GM23248 (cell line): ENCODE measurements at regions not wholly inside any gene's neighbourhood (a gene's known extent, or its start where the extent isn't known, plus 50 kb on each side); places are given as distances from the start of the nearest gene placed in this dataset.

ENCODE experiments used
- DNase-seq: peaks from one replicate; pipeline ENCODE4 v3.0.0-alpha.2; 2015
- H2AFZ ChIP-seq: fragments of 200-600 bp; sonication (generic); 2 replicates; pipeline ENCODE4 v1.6.1; 2016; ENCODE audit warnings: antibody characterized with exemption
- H3F3A ChIP-seq: fragments of 200-600 bp; sonication (generic); 2 replicates; pipeline ENCODE4 v1.6.1; 2016; ENCODE audit warnings: mild to moderate bottlenecking, antibody characterized with exemption, mixed run types; ENCODE audit not compliant: insufficient read depth
- H3K27ac ChIP-seq: fragments of 200-600 bp; sonication (generic); 2 replicates; pipeline ENCODE4 v1.5.1; 2016; ENCODE audit warnings: mild to moderate bottlenecking
- H3K27me3 ChIP-seq: fragments of 200-600 bp; sonication (generic); replicated peaks from 2 replicates; pipeline ENCODE4 v1.6.1; 2016; ENCODE audit warnings: mild to moderate bottlenecking; ENCODE audit not compliant: insufficient read depth
- H3K36me3 ChIP-seq: fragments of 200-600 bp; sonication (generic); 2 replicates; pipeline ENCODE4 v1.6.1; 2016; ENCODE audit warnings: low read depth, mild to moderate bottlenecking
- H3K4me1 ChIP-seq: fragments of 200-600 bp; sonication (generic); 2 replicates; pipeline ENCODE4 v1.6.1; 2016; ENCODE audit warnings: mild to moderate bottlenecking; ENCODE audit not compliant: insufficient read depth
- H3K4me2 ChIP-seq: fragments of 200-600 bp; sonication (generic); one replicate; pipeline ENCODE4 v1.6.1; 2016; ENCODE audit warnings: mild to moderate bottlenecking; ENCODE audit not compliant: unreplicated experiment
- H3K4me3 ChIP-seq: fragments of 200-600 bp; sonication (generic); 2 replicates; pipeline ENCODE4 v1.5.1; 2016; ENCODE audit warnings: mild to moderate bottlenecking
- H3K79me2 ChIP-seq: fragments of 200-600 bp; sonication (generic); 2 replicates; pipeline ENCODE4 v1.6.1; 2016; ENCODE audit warnings: mild to moderate bottlenecking; ENCODE audit not compliant: insufficient read depth
- H3K9ac ChIP-seq: fragments of 200-600 bp; sonication (generic); 2 replicates; pipeline ENCODE4 v1.6.1; 2016; ENCODE audit warnings: mild to moderate bottlenecking
- H3K9me2 ChIP-seq: fragments of 200-600 bp; sonication (generic); 2 replicates; pipeline ENCODE4 v1.6.1; 2016; ENCODE audit warnings: mixed run types, mild to moderate bottlenecking, moderate library complexity; ENCODE audit not compliant: insufficient read depth
- H3K9me3 ChIP-seq: fragments of 200-600 bp; sonication (generic); one replicate; pipeline ENCODE4 v1.6.1; 2017; ENCODE audit warnings: low read depth
- H4K20me1 ChIP-seq: fragments of 200-600 bp; sonication (generic); 2 replicates; pipeline ENCODE4 v1.6.0; 2016; ENCODE audit not compliant: insufficient read depth
- EZH2 ChIP-seq: fragments of 200-600 bp; sonication (generic); IDR thresholded peaks from 2 replicates; pipeline ENCODE4 v1.6.1; 2018; ENCODE audit warnings: antibody characterized with exemption, mild to moderate bottlenecking; ENCODE audit not compliant: insufficient read depth, poor library complexity, severe bottlenecking
- EZH2phosphoT487 ChIP-seq: fragments of 200-600 bp; sonication (generic); IDR thresholded peaks from 2 replicates; pipeline ENCODE4 v1.6.1; 2018; ENCODE audit warnings: antibody characterized with exemption, moderate library complexity, mild to moderate bottlenecking, low read depth; ENCODE audit not compliant: insufficient read depth
- WGBS, 2 experiments: methylation state at CpG; one replicate each; pipeline ENCODE4 v1.1.6; 2015 to 2017; ENCODE audit warnings: low lambda C conversion rate in 2 of 2, low coverage in 1 of 2; ENCODE audit errors: missing lambda C conversion rate in 2 of 2; 5-methylcytosine and 5-hydroxymethylcytosine counted together
- in situ Hi-C: fragments of 300-500 bp; cut with MboI; formaldehyde crosslinking; loops from 2 replicates; pipeline ENCODE4 v1.15.0; 2020

- H3K9me3 ChIP-seq, result no peaks in the 10 kb centered on the region
- H2AFZ ChIP-seq, result no peak overlapping the region
- no peak overlapping the region for H3K9ac ChIP-seq
- in situ Hi-C loops, result no loop called here
- no peak overlapping the region for H3K4me2 ChIP-seq
- no peaks in the 10 kb centered on the region for H3K27me3 ChIP-seq
- H3K27ac ChIP-seq, result no peak overlapping the region
- no peaks in the 10 kb centered on the region for H3F3A ChIP-seq
- no peak for DNase-seq
- no peaks in the 10 kb centered on the region for H3K4me1 ChIP-seq
- H3K79me2 ChIP-seq, result no peaks in the 10 kb centered on the region
- no peaks in the 10 kb centered on the region for H3K9me2 ChIP-seq
- H3K4me3 ChIP-seq, result no peak overlapping the region
- H3K36me3 ChIP-seq, result no peaks in the 10 kb centered on the region
- no peak for TF ChIP-seq EZH2
- TF ChIP-seq EZH2phosphoT487, result no peak
- WGBS, 2 experiments, result 38 to 44% methylated on average over 2 of the region's 2 CpGs
- no peaks in the 10 kb centered on the region for H4K20me1 ChIP-seq
Measured at GRCh38 chr16:79503511-79503910, 97.0 kb downstream of the MAF start.

- no peaks in the 10 kb centered on the region for H3K9me2 ChIP-seq
- no peak overlapping the region for H3K4me2 ChIP-seq
- no peak overlapping the region for H2AFZ ChIP-seq
- in situ Hi-C loops, result no loop called here
- no peak for TF ChIP-seq EZH2
- TF ChIP-seq EZH2phosphoT487, result no peak
- no peaks in the 10 kb centered on the region for H3K79me2 ChIP-seq
- H3F3A ChIP-seq, result no peaks in the 10 kb centered on the region
- 56 to 65% methylated on average over 4 of the region's 4 CpGs for WGBS, 2 experiments
- H3K9me3 ChIP-seq, result no peaks in the 10 kb centered on the region
- H3K27ac ChIP-seq, result no peak overlapping the region
- no peak for DNase-seq
- H3K36me3 ChIP-seq, result no peaks in the 10 kb centered on the region
- no peak overlapping the region for H3K4me3 ChIP-seq
- H4K20me1 ChIP-seq, result no peaks in the 10 kb centered on the region
- no peak overlapping the region for H3K9ac ChIP-seq
- H3K4me1 ChIP-seq, result no peaks in the 10 kb centered on the region
- H3K27me3 ChIP-seq, result no peaks in the 10 kb centered on the region
Measured at GRCh38 chr16:79501446-79501845, 99.1 kb downstream of the MAF start.

GRCh38 chr16:79500866-79501265 lies 99.7 kb downstream of the MAF start:
- Histone ChIP-seq H3K36me3 (no peaks in the 10 kb centered on the region), H3K9me3 (no peaks in the 10 kb centered on the region), H3K79me2 (no peaks in the 10 kb centered on the region), H2AFZ (no peak overlapping the region), H3K27me3 (no peaks in the 10 kb centered on the region), H3K4me3 (no peak overlapping the region), H3K4me2 (no peak overlapping the region), H3K9me2 (no peaks in the 10 kb centered on the region), H4K20me1 (no peaks in the 10 kb centered on the region), H3K4me1 (no peaks in the 10 kb centered on the region), H3K9ac (no peak overlapping the region), H3F3A (no peaks in the 10 kb centered on the region), H3K27ac (no peak overlapping the region)
- 38 to 41% methylated on average over 2 of the region's 2 CpGs for WGBS, 2 experiments
- in situ Hi-C loops, result no loop called here
- no peak for TF ChIP-seq EZH2
- TF ChIP-seq EZH2phosphoT487, result no peak
- no peak for DNase-seq

DNA sequence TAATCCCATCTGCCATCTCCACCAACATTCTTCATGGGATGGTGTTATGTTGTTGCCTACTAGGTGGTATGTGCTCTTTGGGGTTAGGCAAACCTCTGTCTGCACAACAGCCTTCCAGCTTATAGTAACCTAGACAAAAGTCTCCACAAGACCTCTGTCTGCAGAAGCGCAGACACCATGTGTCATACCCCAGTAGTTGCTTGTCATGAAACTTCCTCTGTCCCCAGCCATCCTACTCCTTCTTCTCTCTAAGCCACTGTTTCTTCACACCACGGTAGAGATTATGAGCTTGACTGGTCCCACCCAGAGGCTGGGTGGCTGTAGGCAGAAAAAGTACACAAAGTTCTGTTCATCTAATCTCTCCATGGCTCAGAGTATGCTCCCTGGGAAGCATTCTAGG lies 100.3 kb downstream of the MAF start:
- Histone ChIP-seq H3K4me2 (no peak overlapping the region), H3K9me2 (no peaks in the 10 kb centered on the region), H2AFZ (no peak overlapping the region), H3K36me3 (no peaks in the 10 kb centered on the region), H3K9ac (no peak overlapping the region), H3K4me3 (no peak overlapping the region), H4K20me1 (no peaks in the 10 kb centered on the region), H3K79me2 (no peaks in the 10 kb centered on the region), H3K9me3 (no peaks in the 10 kb centered on the region), H3K27ac (no peak overlapping the region), H3K27me3 (no peaks in the 10 kb centered on the region), H3K4me1 (no peaks in the 10 kb centered on the region), H3F3A (no peaks in the 10 kb centered on the region)
- in situ Hi-C loops, result no loop called here
- DNase-seq, result no peak
- 42 to 44% methylated on average over 2 of the region's 2 CpGs for WGBS, 2 experiments
- no peak for TF ChIP-seq EZH2phosphoT487
- no peak for TF ChIP-seq EZH2

- no peak for TF ChIP-seq EZH2phosphoT487
- WGBS, 2 experiments, result 0 to 27% methylated on average over 1 of the region's 1 CpG
Measured at GRCh38 chr16:79498928-79499327, 101.6 kb downstream of the MAF start.

More at GRCh38 chr16:79498928-79499327, 101.6 kb downstream of the MAF start:
- Histone ChIP-seq H3K9ac (no peak overlapping the region), H3F3A (no peaks in the 10 kb centered on the region), H3K27me3 (no peaks in the 10 kb centered on the region), H3K4me3 (no peak overlapping the region), H3K36me3 (no peaks in the 10 kb centered on the region), H3K4me2 (no peak overlapping the region), H3K9me2 (no peaks in the 10 kb centered on the region), H3K79me2 (no peaks in the 10 kb centered on the region), H3K27ac (no peak overlapping the region), H3K9me3 (no peaks in the 10 kb centered on the region), H4K20me1 (no peaks in the 10 kb centered on the region), H3K4me1 (no peaks in the 10 kb centered on the region), H2AFZ (no peak overlapping the region)
- in situ Hi-C loops, result no loop called here
- no peak for DNase-seq
